ENCODE measurements at regions not wholly inside any gene's neighbourhood (a gene's known extent, or its start where the extent isn't known, plus 50 kb on each side); places are given as distances from the start of the nearest gene placed in this dataset.

- no peak for TF ChIP-seq CTCF (IDR thresholded peaks at IDR 0.05)
- TF ChIP-seq POLR2A (IDR thresholded peaks at IDR 0.05): no peak
Observed at GRCh38 chr14:83568141-83568540, 1961.8 kb upstream of the FLRT2 start.
